NCI-H2196 (cell line): ENCODE measurements at regions not wholly inside any gene's neighbourhood (a gene's known extent, or its start where the extent isn't known, plus 50 kb on each side); places are given as distances from the start of the nearest gene placed in this dataset.
"Not testable (repeated sequence)": the region's sequence is repeated elsewhere in the genome, so short reads cannot be mapped to it uniquely, and the experiment has no call there.

Experiments used
- DNase-seq: peaks from one replicate; lab custom pipeline; 2025; ENCODE audit not compliant: unreplicated experiment; lab: John Stamatoyannopoulos, UW

DNA sequence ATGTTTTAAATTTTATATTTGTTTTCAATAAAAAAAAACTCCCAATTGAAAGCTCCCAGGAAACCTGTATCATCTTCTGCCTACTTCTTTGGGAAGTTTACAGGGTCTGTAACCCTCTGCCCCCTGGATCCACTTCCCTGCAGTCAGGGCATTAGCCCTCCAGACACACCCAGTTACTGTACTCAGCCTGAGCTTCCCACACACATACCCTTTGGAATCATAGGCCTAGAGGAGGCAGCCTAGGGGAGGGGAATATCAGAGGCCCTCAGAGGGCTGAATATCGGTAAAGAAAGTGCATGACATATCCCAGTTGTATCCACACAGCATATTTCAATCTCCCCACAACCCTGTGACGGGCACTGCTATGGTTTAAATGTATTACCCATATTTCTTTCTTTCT, 56.2 kb upstream of the TFPI start:
- not testable (repeated sequence) for DNase-seq

DNA sequence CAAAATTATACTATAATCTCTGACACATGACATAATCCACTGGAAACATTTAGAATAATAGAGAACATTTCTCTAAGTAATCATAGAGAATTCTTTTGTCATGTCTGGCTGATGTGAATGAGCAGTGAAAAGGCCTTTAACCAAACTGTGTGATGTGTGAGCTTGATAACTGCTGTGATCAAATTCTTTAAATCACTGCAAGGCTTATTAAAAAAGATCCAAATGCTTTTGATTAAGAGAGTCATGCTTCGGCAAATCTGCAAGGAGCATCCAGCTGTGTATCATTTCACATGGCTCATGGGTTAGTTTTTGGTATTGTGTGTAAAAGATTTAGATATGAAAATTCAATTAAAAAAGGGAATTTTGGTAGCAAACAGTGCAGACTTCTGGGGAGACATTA, 58.6 kb upstream of the TFPI start:
- no peak for DNase-seq

DNA sequence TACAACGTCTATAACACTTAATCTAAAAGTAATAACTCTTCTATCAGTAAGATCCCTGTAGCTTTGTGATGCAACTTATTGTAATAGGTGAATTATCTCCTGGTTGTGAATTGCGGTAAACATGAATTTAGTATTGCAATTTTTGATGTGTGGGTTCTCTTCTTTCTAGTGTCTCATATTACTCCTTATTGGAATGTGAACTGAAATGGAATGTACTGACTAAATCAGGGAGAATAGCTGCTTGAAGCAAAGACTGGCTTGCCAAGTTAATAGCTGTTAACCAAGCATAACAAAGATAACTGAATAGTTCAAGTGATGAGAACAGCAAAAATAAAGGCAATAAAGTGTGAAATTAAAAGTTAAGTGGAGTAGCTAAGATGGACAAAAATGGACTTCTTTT, 60.5 kb upstream of the TFPI start:
- DNase-seq: no peak

DNA sequence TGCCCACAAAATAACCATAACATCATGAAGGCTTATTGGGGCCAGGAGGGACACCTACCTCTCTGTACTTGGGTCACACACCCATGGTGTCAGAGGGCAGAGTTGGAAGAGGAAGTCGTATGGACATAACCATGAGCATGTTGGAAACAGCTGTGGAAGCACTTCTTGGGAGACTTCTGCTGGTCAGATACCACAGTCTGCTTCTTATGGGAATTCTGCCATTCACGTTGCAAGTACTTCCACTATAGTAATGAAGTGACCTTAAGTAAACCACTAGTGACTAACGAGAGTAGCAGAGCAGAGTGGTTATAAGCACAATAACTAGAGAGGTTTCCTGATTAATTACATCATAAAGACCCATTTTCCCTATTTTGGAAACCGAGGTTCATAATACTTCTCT, 61.1 kb upstream of the TFPI start:
- no peak for DNase-seq

DNA sequence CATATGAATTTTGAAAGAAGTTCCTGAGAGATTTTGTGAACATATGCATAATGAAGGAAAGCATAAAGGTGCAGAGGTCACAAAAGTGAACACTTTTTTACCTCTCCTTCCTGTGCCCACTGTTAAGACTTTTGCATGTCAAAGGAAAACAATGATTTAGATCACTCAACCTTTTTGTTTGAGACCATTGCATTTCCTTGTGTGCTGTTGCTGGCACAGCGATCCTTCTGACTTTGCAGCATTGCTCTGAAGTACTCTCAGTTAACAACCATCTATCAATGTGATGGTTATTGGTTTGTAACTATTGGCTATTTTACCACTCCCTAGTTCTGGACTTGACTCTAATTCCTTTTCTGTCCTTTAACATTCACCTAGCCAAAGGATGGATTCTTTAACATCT, 61.7 kb upstream of the TFPI start:
- no peak for DNase-seq

DNA sequence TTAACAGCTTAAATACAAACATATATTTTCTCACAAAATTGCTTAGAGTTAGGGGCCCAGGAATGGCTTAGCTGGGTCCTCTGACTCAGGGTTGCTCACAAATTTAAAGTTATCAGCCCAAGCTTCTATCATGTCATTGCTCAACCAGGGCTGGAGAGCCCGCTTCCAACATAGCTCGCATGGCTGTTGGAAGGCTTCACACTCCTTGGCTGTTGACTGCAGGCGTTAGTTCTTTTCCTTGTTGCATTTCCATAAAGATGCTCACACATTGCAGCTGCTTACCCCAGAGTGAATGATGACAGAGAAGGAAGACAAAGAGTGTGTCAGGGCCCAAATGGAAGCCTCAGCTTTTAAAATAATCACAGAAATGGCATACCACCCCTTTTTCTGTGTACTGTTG, 62.9 kb upstream of the TFPI start:
- no peak for DNase-seq

DNA sequence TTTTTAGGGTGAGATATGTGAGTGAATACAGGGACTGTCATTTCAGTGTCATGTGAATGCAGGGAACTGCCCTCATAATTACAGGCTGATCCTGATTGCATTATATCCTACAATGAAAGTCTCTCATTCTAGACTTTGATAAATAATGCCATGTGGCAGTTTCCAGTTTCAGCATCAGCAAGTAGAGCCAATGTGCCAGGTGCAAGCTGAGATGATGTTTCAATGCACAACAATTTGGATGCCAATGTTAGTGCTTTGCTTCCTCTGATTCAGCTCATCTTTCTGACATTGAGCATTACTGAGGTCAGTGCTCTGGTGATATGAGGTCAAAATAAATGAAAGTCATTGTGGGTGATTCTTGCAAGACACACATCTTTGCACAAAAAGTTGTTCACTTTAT, 63.7 kb upstream of the TFPI start:
- DNase-seq: no peak

DNA sequence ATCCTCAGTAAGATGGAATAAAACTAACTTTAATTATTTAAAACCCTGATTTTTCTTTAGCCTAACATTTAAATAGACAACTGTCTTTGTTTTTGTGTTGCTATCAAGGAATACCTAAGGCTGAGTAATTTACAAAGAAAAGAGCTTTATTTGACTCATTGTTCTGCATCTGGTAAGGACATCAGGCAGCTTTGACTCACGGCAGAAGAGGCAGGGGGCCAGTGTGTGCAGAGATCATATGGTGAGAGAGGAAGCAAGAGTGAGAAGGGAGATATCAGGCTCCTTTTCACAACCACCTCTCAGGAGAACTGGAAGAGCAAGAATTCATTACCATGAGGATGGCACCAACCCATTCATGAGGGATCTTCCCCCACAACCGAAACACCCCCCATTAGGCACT, 64.6 kb upstream of the TFPI start:
- no peak for DNase-seq

DNA sequence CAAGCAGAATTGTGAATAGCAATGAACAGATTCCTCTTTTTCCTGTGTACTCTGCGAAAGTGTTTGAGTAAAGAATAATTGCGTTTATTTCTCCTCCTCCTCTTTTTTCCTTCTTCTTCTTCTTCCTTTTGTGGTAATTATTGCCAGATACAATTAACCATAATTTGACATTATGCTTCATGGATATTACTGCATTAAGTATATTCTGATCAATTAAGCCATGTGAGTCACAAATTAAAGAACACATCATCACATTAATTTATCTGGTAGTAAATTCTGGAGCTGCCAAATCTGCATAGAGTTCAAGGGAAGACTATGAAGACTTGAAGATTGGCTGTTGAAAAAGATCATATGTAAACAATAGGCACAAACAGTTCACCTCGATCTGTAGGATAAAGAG, 72.9 kb upstream of the TFPI start:
- DNase-seq: no peak

DNA sequence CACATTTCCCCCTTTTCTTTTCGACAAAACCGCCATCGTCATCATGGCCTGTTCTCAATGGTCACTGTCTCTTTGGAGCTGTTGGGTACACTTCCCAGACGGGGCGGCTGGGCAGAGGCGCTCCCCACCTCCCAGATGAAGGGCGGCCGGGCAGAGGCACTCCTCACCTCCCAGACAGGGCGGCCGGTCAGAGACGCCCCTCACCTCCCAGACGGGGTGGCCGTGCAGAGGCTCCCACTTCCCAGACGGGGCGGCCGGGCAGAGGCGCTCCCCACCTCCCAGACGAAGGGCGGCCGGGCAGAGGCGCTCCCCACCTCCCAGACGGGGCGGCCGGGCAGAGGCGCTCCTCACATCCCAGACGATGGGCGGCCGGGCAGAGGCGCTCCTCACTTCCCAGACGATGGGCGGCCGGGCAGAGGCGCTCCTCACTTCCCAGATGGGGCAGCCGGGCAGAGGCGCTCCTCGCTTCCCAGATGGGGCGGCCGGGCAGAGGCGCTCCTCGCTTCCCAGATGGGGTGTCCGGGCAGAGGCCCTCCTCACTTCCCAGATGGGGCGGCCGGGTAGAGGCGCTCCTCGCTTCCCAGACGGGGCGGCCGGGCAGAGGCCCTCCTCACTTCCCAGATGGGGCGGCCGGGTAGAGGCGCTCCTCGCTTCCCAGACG, 82.6 kb upstream of the TFPI start:
- DNase-seq: not testable (repeated sequence)

DNA sequence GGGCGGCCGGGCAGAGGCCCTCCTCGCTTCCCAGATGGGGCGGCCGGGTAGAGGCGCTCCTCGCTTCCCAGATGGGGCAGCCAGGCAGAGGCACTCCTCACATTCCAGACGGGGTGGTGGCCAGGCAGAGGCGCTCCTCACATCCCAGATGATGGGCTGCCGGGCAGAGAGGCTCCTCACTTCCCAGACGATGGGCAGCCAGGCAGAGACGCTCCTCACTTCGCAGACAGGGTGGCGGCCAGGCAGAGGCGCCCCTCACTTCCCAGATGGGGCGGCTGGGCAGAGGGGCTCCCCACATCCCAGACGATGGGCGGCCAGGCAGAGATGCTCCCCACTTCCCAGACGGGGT, 83.1 kb upstream of the TFPI start:
- DNase-seq: not testable (repeated sequence)

DNA sequence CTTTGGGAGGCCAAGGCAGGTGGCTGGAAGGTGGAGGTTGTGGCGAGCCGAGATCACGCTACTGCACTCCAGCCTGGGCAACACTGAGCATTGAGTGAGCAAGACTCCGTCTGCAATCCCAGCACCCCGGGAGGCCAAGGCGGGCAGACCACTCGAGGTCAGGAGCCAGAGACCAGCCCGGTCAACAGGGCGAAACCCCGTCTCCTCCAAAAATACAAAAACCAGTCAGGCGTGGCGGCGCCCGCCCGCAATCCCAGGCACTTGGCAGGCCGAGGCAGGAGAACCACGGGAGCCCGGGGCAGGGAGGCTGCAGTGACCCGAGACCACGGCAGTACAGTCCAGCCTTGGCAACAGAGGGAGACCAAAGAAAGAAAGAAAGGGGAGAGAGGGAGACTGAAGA, 83.5 kb upstream of the TFPI start:
- DNase-seq: not testable (repeated sequence)

DNA sequence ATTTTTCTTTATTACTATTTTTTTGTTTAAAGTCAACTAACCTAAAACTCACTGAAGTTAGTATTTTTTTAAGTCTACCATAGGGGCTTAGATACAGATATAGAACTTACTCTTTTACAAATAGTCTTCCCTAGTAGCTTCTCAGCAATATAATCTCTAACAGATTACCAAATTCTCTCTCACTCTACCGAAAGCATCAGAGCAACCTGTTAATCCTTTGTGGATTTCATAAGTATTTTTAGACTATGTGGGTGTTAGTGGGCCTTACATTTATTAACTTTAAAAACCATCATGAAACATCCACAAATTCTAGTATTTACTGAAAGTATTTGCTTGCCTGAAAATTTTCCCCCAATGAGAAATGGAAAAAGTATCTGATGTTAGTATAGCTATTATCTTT, 84.6 kb upstream of the TFPI start:
- DNase-seq: no peak

DNA sequence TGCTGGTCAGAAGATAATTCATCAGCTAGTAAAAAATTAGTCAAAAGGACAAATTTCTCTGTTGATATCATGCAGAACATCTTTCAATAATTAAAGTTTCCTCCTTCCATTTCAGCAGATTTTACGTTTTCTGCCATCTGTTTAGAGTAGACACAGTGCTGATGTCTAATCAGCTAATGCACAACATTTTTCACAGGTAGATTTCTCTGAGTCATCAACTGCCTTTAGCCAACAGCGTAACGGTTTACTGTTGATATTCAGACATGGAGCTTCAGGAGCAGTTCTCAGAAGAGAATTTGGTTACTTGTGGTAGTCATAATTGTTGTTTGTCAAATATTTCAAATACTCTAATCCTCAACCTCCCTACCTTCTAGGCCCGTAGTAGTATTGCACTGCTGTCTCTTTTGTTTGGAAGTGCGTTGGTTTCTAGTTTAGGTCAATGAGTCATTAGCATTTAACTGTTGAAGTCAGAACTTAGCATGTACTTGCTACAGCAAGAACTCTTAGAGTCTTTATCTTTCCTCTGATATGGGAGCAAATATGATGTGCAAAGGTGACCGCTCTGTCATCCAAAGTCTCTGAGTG, 86.8 kb upstream of the TFPI start:
- DNase-seq: no peak

DNA sequence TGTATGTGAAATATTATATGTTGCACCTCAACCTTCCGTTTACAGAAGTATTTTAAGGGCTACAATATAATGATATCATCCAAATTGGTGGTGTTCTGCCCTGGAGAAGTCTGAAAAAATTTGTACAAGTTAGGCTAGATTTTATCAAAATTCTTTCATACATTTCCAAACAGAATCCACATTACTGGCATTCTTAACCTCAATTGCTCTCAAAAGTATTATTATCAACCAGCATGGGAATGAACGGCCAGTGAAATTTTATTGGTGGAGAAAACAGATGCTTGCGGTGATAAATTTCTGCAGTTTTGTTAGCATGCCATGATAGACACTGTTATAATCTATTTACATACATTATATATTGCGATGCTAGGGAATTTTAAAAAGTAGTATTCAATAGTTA, 88.3 kb upstream of the TFPI start:
- no peak for DNase-seq

DNA sequence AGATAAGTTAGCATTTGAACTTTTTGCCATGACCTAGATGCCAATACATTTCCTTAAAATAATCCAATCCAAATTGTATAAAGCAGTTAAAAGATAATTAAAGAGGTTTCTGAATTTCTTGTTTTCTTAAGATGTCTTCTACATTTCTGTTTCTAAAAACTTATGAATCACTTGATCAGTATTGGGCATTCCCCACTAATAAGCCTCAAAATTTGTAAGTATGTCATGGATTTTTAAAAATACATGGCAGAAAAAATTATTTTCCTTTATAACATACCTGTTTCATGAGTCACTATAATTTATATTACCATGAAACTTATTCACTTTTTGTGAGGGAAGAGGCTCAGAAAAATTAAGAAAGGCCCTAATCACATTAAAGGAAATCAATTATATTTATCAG, 90.3 kb upstream of the TFPI start:
- no peak for DNase-seq

DNA sequence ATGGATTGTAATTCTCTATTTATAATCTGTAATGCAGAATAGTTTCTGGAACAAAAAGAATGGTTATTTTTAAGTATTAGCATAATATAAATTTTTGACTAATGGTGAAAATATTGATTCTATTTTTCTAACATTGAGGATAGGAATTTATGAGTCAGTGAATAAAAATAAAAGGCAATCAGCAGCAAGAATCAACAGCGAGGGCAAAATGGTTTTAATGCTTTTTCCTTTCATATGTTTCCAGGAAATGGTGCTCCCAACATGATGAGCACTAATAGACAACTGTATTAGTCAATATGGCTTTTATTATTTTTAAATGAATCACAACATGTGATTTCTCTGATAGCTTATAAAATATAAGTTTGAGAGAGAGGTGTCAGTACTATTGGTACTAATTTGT, 90.7 kb upstream of the TFPI start:
- no peak for DNase-seq

DNA sequence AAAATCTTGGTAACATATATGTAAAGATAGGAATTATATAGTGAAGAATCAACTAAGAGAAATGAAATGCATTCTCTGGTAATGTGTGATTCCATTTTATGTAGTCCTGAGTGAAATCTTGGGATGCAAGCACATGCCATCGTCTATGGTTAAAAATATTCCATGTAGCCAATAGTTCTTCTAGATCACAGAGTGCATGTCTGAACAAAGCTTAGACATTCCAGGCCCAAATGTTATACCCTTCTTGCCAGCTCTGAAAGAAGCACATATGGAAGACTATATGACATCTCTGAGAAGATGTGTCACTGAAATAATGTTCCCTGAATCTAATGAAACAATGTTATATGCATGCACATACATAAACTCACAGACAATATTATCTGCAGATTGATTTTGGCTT, 92.3 kb upstream of the TFPI start:
- no peak for DNase-seq

DNA sequence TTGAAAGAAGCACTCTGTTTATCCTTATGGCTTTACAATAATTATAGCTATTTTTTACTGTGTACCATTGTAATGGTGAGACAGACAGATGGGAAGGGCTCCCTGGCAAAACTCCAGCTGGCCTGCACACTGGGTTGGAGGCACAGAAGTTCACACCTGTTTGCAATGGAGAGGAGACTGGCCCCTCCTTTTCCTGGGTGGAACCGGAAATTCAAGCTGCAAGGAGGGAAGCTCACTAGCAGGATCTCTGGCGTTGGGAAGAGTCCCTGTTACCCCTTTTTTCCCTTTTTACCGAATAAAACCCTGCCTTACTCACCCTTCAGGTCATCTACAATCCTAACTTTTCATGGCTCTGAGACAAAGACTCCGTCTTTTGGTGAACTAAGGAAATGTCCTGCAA, 100.3 kb upstream of the TFPI start:
- no peak for DNase-seq

DNA sequence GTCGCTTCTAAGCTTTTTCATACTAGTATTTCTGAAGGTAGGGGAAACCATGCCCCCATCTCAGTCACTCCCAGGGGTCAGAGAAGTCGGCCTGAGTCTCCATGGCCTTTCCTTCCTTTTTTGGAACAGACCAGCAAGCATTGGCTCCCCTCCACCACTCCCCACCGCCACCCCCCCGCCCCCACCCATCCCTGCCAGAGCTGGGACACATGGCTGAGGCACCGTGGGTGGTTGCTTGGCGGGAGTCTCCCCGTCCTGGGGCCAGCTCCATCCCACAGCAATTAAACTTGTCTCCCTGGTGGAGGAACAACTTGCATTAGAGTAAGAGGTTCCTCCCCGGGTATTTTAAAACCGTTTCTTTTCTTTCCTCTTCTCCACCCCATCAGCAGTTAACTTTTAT, 100.8 kb upstream of the TFPI start:
- DNase-seq: no peak

DNA sequence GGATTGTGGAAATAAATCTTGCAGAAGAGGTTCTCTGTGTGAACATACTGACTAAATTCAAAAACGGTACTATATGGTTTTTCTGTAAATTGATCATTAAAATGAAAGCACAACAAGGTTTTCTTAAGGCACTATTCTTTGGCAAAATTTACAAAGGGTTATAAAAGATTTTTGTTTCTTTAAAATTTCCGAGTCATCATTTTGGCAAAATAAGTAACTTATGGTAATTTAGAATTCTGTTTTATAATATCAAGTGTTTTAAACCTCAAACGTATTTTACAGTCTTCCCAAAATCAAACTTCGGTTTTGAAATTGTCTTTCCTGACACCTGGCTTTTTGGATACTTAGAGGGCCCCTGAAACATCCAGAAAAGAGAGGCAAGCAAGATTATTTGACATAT, 101.9 kb upstream of the TFPI start:
- no peak for DNase-seq

DNA sequence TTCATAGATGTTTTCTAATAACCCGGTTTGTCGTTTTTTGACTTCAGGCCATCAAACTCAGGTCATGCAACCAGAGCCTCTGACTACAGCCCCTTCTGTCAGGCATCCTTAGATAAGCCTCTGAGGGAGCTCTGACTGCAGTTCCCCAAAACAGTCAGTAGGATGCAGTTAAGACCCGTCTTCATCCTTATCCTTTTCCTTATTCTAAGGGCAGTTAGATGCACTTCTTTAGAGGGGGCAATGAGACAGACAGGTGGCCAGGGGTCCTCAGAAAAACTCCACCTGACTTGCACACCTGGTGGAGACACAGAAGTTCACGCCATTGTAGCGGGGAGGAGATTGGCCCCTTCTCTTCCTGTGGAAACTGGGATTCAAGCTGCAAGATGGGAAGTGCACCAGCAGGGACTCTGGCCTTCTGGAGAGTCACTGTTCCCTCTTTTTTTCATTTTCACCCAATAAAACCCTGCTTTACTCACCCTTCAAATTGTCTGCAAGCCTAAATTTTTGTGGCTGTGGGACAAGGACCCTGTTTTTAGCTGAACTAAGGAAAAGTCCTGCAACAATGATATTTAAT, 104.8 kb upstream of the TFPI start:
- DNase-seq: no peak

DNA sequence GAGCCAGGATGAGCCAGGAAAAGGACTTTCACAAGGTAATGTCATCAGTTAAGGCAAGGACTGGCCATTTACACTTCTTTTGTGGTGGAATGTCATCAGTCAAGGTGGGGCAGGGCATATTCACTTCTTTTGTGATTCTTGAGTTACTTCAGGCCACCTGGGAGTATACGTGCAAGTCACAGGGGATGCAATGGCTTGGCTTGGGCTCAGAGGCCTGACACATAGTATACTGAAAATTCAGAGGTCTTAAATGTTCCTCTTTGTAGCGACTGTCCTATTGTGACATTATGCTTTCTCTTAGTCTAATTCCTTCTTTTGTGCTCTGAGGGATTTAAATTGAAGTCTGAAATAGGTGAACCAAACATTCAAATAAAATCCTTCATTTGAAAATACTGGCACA, 121.8 kb upstream of the TFPI start:
- DNase-seq: not testable (repeated sequence)
